GM21381 (cell line): ENCODE measurements at regions not wholly inside any gene's neighbourhood (a gene's known extent, or its start where the extent isn't known, plus 50 kb on each side); places are given as distances from the start of the nearest gene placed in this dataset.

Experiments
- ATAC-seq: cut with Tn5 transposase; IDR thresholded peaks from one replicate; pipeline ENCODE4 v1.9.1; 2021; ENCODE audit warnings: mild to moderate bottlenecking, moderate library complexity; ENCODE audit not compliant: unreplicated experiment

- no peak for ATAC-seq
Measured at GRCh38 chr5:11962122-11962521, 57.9 kb upstream of the CTNND2 start.

- ATAC-seq: no peak
Measured at GRCh38 chr5:11958321-11958720, 54.1 kb upstream of the CTNND2 start.

GRCh38 chr5:11955331-11955730, 51.1 kb upstream of the CTNND2 start:
- ATAC-seq: no peak
